Mesothelial cell of epicardium (in vitro differentiated cells): ENCODE measurements at regions not wholly inside any gene's neighbourhood (a gene's known extent, or its start where the extent isn't known, plus 50 kb on each side); places are given as distances from the start of the nearest gene placed in this dataset.

Experiments used
- DNase-seq, 2 experiments: peaks; one replicate each; pipeline ENCODE4 v3.0.0; 2021; ENCODE audit warnings: low spot score in 2 of 2; ENCODE audit not compliant: unreplicated experiment in 2 of 2
- H3K27ac Mint-ChIP-seq: 2 replicates; pipeline ENCODE4 v1.8.0; 2021; ENCODE audit warnings: mixed read lengths
- H3K27me3 Mint-ChIP-seq: 2 replicates; pipeline ENCODE4 v1.8.0; 2021; ENCODE audit warnings: low read depth, mixed read lengths
- H3K36me3 Mint-ChIP-seq: 2 replicates; pipeline ENCODE4 v1.8.0; 2021; ENCODE audit warnings: mixed read lengths
- H3K4me1 Mint-ChIP-seq: 2 replicates; pipeline ENCODE4 v1.8.0; 2021; ENCODE audit warnings: mixed read lengths
- H3K4me3 Mint-ChIP-seq: 2 replicates; pipeline ENCODE4 v1.8.0; 2021; ENCODE audit warnings: mild to moderate bottlenecking, moderate library complexity, mixed read lengths
- H3K9me3 Mint-ChIP-seq: 2 replicates; pipeline ENCODE4 v1.8.0; 2021; ENCODE audit warnings: mixed read lengths
- TF ChIP-seq, protein P1 (sequence below): fragments of 200-600 bp; sonication (generic); IDR thresholded peaks from one replicate; pipeline ENCODE4 v1.5.0; 2021; ENCODE audit warnings: antibody characterized with exemption; ENCODE audit not compliant: unreplicated experiment

DNA sequence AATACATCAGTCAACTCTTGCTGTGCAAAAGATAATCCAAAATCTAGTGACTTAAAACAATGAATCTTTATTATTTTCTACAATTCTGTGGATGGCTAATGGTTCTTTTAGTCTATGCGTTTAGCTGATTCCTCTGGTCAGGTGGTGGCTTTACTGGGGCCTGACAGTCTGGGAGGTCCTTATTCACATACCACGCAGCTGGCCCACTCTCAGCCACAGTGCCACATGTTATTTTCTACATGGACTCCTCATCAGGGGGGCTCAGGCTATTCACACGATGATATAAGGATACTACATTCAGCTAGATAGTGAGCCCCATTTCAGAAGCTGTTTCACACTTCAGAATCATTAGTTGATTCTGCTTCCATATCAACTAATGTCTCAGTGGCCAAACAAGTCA lies 287.5 kb upstream of the MGAT4C start:
- no peaks in the 10 kb centered on the region for H3K27me3 Mint-ChIP-seq
- TF ChIP-seq, protein P1, sequence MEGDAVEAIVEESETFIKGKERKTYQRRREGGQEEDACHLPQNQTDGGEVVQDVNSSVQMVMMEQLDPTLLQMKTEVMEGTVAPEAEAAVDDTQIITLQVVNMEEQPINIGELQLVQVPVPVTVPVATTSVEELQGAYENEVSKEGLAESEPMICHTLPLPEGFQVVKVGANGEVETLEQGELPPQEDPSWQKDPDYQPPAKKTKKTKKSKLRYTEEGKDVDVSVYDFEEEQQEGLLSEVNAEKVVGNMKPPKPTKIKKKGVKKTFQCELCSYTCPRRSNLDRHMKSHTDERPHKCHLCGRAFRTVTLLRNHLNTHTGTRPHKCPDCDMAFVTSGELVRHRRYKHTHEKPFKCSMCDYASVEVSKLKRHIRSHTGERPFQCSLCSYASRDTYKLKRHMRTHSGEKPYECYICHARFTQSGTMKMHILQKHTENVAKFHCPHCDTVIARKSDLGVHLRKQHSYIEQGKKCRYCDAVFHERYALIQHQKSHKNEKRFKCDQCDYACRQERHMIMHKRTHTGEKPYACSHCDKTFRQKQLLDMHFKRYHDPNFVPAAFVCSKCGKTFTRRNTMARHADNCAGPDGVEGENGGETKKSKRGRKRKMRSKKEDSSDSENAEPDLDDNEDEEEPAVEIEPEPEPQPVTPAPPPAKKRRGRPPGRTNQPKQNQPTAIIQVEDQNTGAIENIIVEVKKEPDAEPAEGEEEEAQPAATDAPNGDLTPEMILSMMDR = no peak
- H3K4me3 Mint-ChIP-seq = no peak overlapping the region
- H3K36me3 Mint-ChIP-seq = no peaks in the 10 kb centered on the region
- no peaks in the 10 kb centered on the region for H3K9me3 Mint-ChIP-seq
- no peak for DNase-seq
- no peak overlapping the region for H3K27ac Mint-ChIP-seq
- peaks cover 2% of the 10 kb centered on the region for H3K4me1 Mint-ChIP-seq

DNA sequence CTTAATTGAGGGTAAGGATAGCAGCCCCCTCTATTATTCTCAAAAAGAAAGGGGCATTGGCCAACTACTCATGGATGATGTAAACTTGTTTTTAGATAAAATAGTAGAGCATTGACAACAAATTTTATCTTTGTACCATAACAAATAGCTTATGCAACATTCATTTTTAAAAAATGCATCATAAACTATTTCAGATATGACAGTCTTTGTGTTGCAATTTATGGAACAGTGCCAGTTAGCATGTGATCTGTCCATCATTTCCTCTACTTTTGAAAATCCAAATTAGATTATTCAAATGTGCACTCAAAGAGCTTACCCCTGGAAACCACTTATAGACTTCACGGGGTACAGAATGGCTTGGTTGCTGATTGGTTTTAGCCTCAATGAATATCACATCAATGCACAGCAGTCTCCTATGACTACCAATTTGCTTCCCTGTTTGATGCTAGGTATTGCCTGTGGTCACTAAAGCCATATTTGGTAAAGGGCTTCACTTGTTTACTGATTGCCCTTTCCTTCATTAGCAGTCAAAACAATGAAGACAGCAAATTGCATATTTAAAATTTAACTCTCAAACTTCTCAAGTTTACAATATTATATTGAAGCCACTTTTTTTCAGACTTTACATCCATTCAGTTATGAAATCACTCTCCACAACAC lies 274.9 kb upstream of the MGAT4C start:
- TF ChIP-seq, protein P1 = no peak
- no peak for DNase-seq
- Mint-ChIP-seq H3K27ac (no peak overlapping the region), H3K36me3 (no peaks in the 10 kb centered on the region), H3K27me3 (no peaks in the 10 kb centered on the region), H3K4me1 (no peaks in the 10 kb centered on the region), H3K9me3 (peaks cover 16% of the 10 kb centered on the region), H3K4me3 (no peak overlapping the region)

DNA sequence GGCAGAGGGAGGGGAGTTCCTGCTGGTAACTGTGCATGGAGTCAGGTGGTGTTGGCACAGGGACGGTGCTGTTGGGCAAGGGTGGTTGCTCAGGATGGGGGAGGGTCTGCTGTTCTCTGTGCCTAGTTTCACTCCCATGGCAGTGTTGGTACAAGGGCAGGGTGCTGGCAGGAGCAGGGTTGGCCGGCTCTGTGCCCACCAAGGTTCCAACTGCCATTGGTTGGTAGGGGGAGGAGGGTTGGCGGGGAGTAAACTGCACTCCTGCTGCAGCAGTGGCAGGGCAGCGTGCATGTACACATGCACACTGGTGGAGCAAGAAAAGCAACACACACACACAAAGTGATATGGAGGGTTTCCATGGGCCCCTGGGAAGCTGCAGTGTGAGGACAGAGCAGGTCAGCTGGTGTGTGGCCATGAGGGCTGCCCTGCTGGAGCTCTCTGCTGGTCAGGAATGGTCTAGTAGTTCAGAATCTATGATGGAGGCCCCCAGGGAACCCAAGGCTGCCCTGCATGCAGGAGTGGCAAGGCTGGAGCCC lies 269.9 kb upstream of the MGAT4C start:
- Mint-ChIP-seq H3K4me1 (no peaks in the 10 kb centered on the region), H3K9me3 (peaks cover 65% of the 10 kb centered on the region), H3K36me3 (peaks cover 6% of the 10 kb centered on the region), H3K27ac (no peak overlapping the region), H3K27me3 (no peaks in the 10 kb centered on the region), H3K4me3 (no peak overlapping the region)
- TF ChIP-seq, protein P1 = no peak
- no peak for DNase-seq

DNA sequence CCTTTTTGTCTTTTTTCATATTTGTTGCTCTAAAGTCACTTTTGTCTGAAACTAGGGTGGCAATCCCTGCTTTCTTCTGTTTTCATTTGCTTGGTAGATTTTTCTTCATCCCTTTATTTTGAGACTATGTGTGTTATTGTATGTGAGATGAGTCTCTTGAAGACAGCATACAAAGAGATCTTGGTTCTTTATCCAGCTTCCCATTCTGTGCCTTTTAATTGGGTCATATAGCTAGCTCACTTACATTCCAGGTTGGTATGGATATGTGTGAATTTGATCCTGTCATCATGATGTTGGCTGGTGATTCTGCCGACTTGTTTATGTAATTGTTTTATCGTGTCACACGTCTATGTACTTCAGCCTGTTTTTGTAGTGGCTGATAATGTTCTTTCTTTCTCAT lies 267.7 kb upstream of the MGAT4C start:
- no peaks in the 10 kb centered on the region for H3K27me3 Mint-ChIP-seq
- H3K4me3 Mint-ChIP-seq = no peak overlapping the region
- no peaks in the 10 kb centered on the region for H3K4me1 Mint-ChIP-seq
- peaks cover 6% of the 10 kb centered on the region for H3K36me3 Mint-ChIP-seq
- TF ChIP-seq, protein P1 = no peak
- no peak overlapping the region for H3K27ac Mint-ChIP-seq
- no peak for DNase-seq
- H3K9me3 Mint-ChIP-seq = peaks cover 65% of the 10 kb centered on the region

DNA sequence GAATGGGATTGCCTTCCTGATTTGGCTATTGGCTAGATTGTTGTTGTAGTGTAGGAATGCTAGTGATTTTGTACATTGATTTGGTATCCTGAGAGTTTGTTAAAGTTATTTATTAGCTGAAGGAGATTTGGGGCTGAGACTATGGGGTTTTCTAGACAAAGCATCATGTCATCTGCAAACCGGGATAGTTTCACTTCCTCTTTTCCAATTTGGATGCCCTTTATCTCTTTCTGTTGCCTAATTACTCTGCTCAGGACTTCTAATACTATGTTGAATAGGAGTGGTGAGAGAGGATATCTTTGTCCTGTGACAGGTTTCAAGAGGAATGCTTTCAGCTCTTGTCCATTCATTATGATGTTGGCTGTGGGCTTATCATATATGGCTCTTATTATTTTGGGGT lies 265.7 kb upstream of the MGAT4C start:
- H3K4me3 Mint-ChIP-seq = no peak overlapping the region
- no peaks in the 10 kb centered on the region for H3K27me3 Mint-ChIP-seq
- no peak for DNase-seq
- H3K36me3 Mint-ChIP-seq = peaks cover 6% of the 10 kb centered on the region
- H3K4me1 Mint-ChIP-seq = no peaks in the 10 kb centered on the region
- no peak overlapping the region for H3K27ac Mint-ChIP-seq
- TF ChIP-seq, protein P1 = no peak
- H3K9me3 Mint-ChIP-seq = peaks cover 58% of the 10 kb centered on the region

DNA sequence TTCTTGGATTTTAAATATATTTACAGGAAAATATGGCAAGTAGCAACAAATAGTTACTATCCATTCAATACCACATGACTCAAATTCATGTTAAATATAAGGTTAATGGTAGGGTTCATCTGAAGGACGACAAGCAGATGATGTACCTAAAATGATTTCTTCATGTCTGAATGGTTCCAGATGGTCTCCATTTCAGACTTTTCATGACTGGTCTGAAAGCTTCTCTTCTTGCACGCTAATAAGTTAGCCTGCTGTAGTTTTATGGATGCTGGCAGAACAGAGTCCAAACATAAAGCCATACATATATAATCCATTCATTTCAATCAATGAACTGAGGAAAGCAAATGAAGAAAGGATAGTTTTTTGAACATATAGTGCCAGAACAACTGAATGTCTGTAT lies 257.0 kb upstream of the MGAT4C start:
- Mint-ChIP-seq H3K27ac (peak overlapping the region; percentile 83), H3K4me1 (peaks cover 14% of the 10 kb centered on the region), H3K27me3 (no peaks in the 10 kb centered on the region), H3K36me3 (no peaks in the 10 kb centered on the region), H3K9me3 (peaks cover 10% of the 10 kb centered on the region), H3K4me3 (no peak overlapping the region)
- TF ChIP-seq, protein P1 = no peak
- no peak for DNase-seq
